GM21390 (cell line): ENCODE measurements at regions not wholly inside any gene's neighbourhood (a gene's known extent, or its start where the extent isn't known, plus 50 kb on each side); places are given as distances from the start of the nearest gene placed in this dataset.

Source experiments
- ATAC-seq: cut with Tn5 transposase; IDR thresholded peaks from one replicate; pipeline ENCODE4 v1.9.1; 2021; ENCODE audit not compliant: unreplicated experiment

GRCh38 chr16:55115506-55115905, 184.8 kb downstream of the IRX5 start:
- no peak for ATAC-seq

GRCh38 chr16:55116165-55116920, 185.7 kb downstream of the IRX5 start:
- no peak for ATAC-seq

- ATAC-seq = no peak
Observed at GRCh38 chr16:55118701-55119260, 188.1 kb downstream of the IRX5 start.

GRCh38 chr16:55120408-55120807, 189.7 kb downstream of the IRX5 start:
- no peak for ATAC-seq

GRCh38 chr16:55120826-55121225, 190.2 kb downstream of the IRX5 start:
- ATAC-seq = no peak

- ATAC-seq = no peak
Observed at GRCh38 chr16:55123652-55124051, 193.0 kb downstream of the IRX5 start.

GRCh38 chr16:55125818-55126385, 195.2 kb downstream of the IRX5 start:
- no peak for ATAC-seq

GRCh38 chr16:55126456-55126855, 195.8 kb downstream of the IRX5 start:
- ATAC-seq = no peak

- ATAC-seq = no peak
Observed at GRCh38 chr16:55130456-55130855, 193.5 kb upstream of the IRX6 start.

- ATAC-seq = no peak
Observed at GRCh38 chr16:55130911-55131310, 193.1 kb upstream of the IRX6 start.

- no peak for ATAC-seq
Observed at GRCh38 chr16:55133654-55134053, 190.3 kb upstream of the IRX6 start.

- ATAC-seq = no peak
Observed at GRCh38 chr16:55136356-55137150, 187.4 kb upstream of the IRX6 start.

- no peak for ATAC-seq
Observed at GRCh38 chr16:55138298-55138697, 185.7 kb upstream of the IRX6 start.

- no peak for ATAC-seq
Observed at GRCh38 chr16:55142405-55142804, 181.6 kb upstream of the IRX6 start.

GRCh38 chr16:55144651-55145050, 179.4 kb upstream of the IRX6 start:
- no peak for ATAC-seq

GRCh38 chr16:55145771-55146603, 178.0 kb upstream of the IRX6 start:
- no peak for ATAC-seq

GRCh38 chr16:55146966-55147365, 177.0 kb upstream of the IRX6 start:
- no peak for ATAC-seq

- ATAC-seq = no peak
Observed at GRCh38 chr16:55147396-55147795, 176.6 kb upstream of the IRX6 start.

- ATAC-seq = no peak
Observed at GRCh38 chr16:55149622-55150021, 174.4 kb upstream of the IRX6 start.

- no peak for ATAC-seq
Observed at GRCh38 chr16:55151561-55152305, 172.3 kb upstream of the IRX6 start.
